OCI-LY3 (cell line): ENCODE measurements at regions not wholly inside any gene's neighbourhood (a gene's known extent, or its start where the extent isn't known, plus 50 kb on each side); places are given as distances from the start of the nearest gene placed in this dataset.

ENCODE experiments used
- H2AFZ ChIP-seq: fragments of 200-600, 300-600 bp; shearing (Covaris generic); 2 replicates; pipeline ENCODE4 v1.6.0; 2014; ENCODE audit warnings: antibody characterized with exemption, low read depth, low read length
- H3K27ac ChIP-seq: fragments of 200-600, 300-600 bp; sonication (generic); 2 replicates; pipeline ENCODE4 v1.5.1; 2014; ENCODE audit warnings: mild to moderate bottlenecking, low read length, moderate library complexity, mixed read lengths
- H3K27me3 ChIP-seq: fragments of 200-600, 300-600 bp; sonication (generic); 2 replicates; pipeline ENCODE4 v1.6.1; 2014; ENCODE audit warnings: low read depth, low read length, mixed read lengths
- H3K36me3 ChIP-seq: fragments of 200-600, 300-600 bp; sonication (generic); replicated peaks from 2 replicates; pipeline ENCODE3; 2014; ENCODE audit warnings: low read depth, low read length, mixed read lengths
- H3K4me1 ChIP-seq: fragments of 300-600, 200-600 bp; sonication (generic); 2 replicates; pipeline ENCODE4 v1.6.1; 2014; ENCODE audit warnings: low read length, mixed read lengths
- H3K4me2 ChIP-seq: fragments of 200-600, 300-600 bp; sonication (generic); 2 replicates; pipeline ENCODE4 v1.6.1; 2014; ENCODE audit warnings: low read length, mixed read lengths
- H3K4me3 ChIP-seq: fragments of 300-600, 200-600 bp; sonication (generic); 2 replicates; pipeline ENCODE4 v1.5.1; 2014; ENCODE audit warnings: antibody characterized with exemption, mild to moderate bottlenecking, low read length, moderate library complexity
- H3K79me2 ChIP-seq: fragments of 300-600, 200-600 bp; shearing (Covaris generic); 2 replicates; pipeline ENCODE4 v1.6.1; 2014; ENCODE audit warnings: mild to moderate bottlenecking, low read length, mixed read lengths
- H3K9ac ChIP-seq: fragments of 300-600, 200-600 bp; shearing (Covaris generic); 2 replicates; pipeline ENCODE4 v1.6.0; 2014; ENCODE audit warnings: mild to moderate bottlenecking, low read length, moderate library complexity
- H3K9me3 ChIP-seq: fragments of 200-600, 300-600 bp; shearing (Covaris generic); 2 replicates; pipeline ENCODE4 v1.6.1; 2014; ENCODE audit warnings: low read length, mixed read lengths; ENCODE audit not compliant: insufficient read depth
- H4K20me1 ChIP-seq: fragments of 200-600, 300-600 bp; sonication (generic); 2 replicates; pipeline ENCODE4 v1.6.1; 2016; ENCODE audit warnings: low read length, mixed read lengths; ENCODE audit not compliant: insufficient read depth
- EZH2phosphoT487 ChIP-seq: fragments of 200-600 bp; shearing (Covaris generic); IDR thresholded peaks from 2 replicates; pipeline ENCODE4 v1.6.1; 2018; ENCODE audit warnings: antibody characterized with exemption, mixed run types, low read depth
- TF ChIP-seq, protein P1 (sequence below): fragments of 200-600, 300-600 bp; sonication (generic); IDR thresholded peaks from 2 replicates; pipeline ENCODE4 v1.5.1; 2014; ENCODE audit warnings: antibody characterized with exemption, low read length, low read depth

DNA sequence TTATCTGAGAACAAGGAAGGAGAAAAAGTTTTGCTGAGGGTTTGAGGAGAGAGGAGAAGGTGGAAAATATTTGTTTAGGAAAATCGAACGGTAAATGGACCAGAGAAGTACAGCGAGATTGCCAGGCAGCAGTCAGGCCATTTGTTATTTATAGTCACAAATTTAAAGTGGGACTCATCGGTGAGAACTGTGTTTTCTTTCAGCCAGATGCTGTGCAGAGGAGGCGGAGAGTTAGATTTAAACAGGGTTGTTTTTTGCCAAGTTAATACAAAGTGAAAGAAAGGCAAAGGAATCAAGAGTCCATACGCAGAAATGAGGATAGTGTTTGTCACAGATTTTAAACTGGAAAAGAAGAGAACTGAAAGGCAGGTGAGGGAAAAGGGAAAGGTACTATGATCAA, 200.6 kb upstream of the CNOT2 start:
- no peak for TF ChIP-seq EZH2phosphoT487
- TF ChIP-seq, protein P1, sequence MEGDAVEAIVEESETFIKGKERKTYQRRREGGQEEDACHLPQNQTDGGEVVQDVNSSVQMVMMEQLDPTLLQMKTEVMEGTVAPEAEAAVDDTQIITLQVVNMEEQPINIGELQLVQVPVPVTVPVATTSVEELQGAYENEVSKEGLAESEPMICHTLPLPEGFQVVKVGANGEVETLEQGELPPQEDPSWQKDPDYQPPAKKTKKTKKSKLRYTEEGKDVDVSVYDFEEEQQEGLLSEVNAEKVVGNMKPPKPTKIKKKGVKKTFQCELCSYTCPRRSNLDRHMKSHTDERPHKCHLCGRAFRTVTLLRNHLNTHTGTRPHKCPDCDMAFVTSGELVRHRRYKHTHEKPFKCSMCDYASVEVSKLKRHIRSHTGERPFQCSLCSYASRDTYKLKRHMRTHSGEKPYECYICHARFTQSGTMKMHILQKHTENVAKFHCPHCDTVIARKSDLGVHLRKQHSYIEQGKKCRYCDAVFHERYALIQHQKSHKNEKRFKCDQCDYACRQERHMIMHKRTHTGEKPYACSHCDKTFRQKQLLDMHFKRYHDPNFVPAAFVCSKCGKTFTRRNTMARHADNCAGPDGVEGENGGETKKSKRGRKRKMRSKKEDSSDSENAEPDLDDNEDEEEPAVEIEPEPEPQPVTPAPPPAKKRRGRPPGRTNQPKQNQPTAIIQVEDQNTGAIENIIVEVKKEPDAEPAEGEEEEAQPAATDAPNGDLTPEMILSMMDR = no peak
- H3K36me3 ChIP-seq = no peaks in the 10 kb centered on the region
- H4K20me1 ChIP-seq = no peaks in the 10 kb centered on the region
- H3K9me3 ChIP-seq = no peaks in the 10 kb centered on the region
- no peak overlapping the region for H2AFZ ChIP-seq
- H3K27me3 ChIP-seq = no peaks in the 10 kb centered on the region
- peaks cover 26% of the 10 kb centered on the region for H3K4me1 ChIP-seq
- no peak overlapping the region for H3K9ac ChIP-seq
- no peak overlapping the region for H3K27ac ChIP-seq
- H3K4me3 ChIP-seq = no peak overlapping the region
- no peak overlapping the region for H3K4me2 ChIP-seq
- H3K79me2 ChIP-seq = no peaks in the 10 kb centered on the region

- Histone ChIP-seq H3K79me2 (no peaks in the 10 kb centered on the region), H4K20me1 (no peaks in the 10 kb centered on the region), H3K4me3 (no peak overlapping the region), H3K9me3 (no peaks in the 10 kb centered on the region), H3K27me3 (no peaks in the 10 kb centered on the region), H3K9ac (no peak overlapping the region), H3K4me1 (peaks cover 36% of the 10 kb centered on the region), H3K4me2 (no peak overlapping the region), H2AFZ (no peak overlapping the region), H3K27ac (no peak overlapping the region), H3K36me3 (no peaks in the 10 kb centered on the region)
- no peak for TF ChIP-seq EZH2phosphoT487
- TF ChIP-seq, protein P1 = no peak
Observed at GRCh38 chr12:70043490-70044138, 199.6 kb upstream of the CNOT2 start.

DNA sequence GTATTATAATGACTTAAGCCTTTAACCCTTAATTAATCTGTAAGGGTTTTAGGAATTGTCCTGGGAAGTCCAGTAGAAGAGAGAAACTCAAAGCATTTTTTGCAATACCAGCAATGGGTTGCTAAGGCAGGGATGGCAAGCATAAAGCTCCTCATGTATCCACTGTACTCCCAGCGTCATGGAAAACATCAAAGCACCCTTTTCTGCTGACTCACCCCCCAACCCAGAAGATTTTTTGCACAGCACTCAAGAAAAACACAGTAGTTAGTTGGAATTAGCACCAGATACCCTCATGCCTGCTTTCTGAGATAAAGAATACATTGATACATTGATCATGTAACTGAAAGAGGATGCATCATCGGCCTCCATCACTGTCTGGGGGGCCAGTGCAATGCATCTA, 199.1 kb upstream of the CNOT2 start:
- H3K27me3 ChIP-seq = no peaks in the 10 kb centered on the region
- H3K79me2 ChIP-seq = no peaks in the 10 kb centered on the region
- H3K36me3 ChIP-seq = no peaks in the 10 kb centered on the region
- no peak overlapping the region for H3K4me2 ChIP-seq
- H3K4me3 ChIP-seq = no peak overlapping the region
- no peaks in the 10 kb centered on the region for H3K9me3 ChIP-seq
- H2AFZ ChIP-seq = no peak overlapping the region
- H4K20me1 ChIP-seq = no peaks in the 10 kb centered on the region
- TF ChIP-seq, protein P1 = no peak
- no peak for TF ChIP-seq EZH2phosphoT487
- H3K9ac ChIP-seq = no peak overlapping the region
- H3K4me1 ChIP-seq = peaks cover 41% of the 10 kb centered on the region
- H3K27ac ChIP-seq = no peak overlapping the region

- no peaks in the 10 kb centered on the region for H3K79me2 ChIP-seq
- H3K9me3 ChIP-seq = no peaks in the 10 kb centered on the region
- no peak overlapping the region for H3K27ac ChIP-seq
- H3K27me3 ChIP-seq = no peaks in the 10 kb centered on the region
- peaks cover 50% of the 10 kb centered on the region for H3K4me1 ChIP-seq
- H3K4me3 ChIP-seq = no peak overlapping the region
- H4K20me1 ChIP-seq = no peaks in the 10 kb centered on the region
- no peak overlapping the region for H3K9ac ChIP-seq
- H3K36me3 ChIP-seq = no peaks in the 10 kb centered on the region
- H2AFZ ChIP-seq = no peak overlapping the region
- H3K4me2 ChIP-seq = no peak overlapping the region
- TF ChIP-seq, protein P1 = no peak
- TF ChIP-seq EZH2phosphoT487 = no peak
Observed at GRCh38 chr12:70045036-70045435, 198.2 kb upstream of the CNOT2 start.
